ENCODE measurements at regions not wholly inside any gene's neighbourhood (a gene's known extent, or its start where the extent isn't known, plus 50 kb on each side); places are given as distances from the start of the nearest gene placed in this dataset.

GRCh38 chr12:60394665-60395064 lies 798.8 kb downstream of the SLC16A7 start:
- no peak overlapping the region for H3K4me3 Mint-ChIP-seq
- H3K4me1 Mint-ChIP-seq: no peaks in the 10 kb centered on the region
- Histone ChIP-seq H3K79me2 (ENCODE audit: insufficient read depth, low read length) (no peaks in the 10 kb centered on the region), H3K4me2 (replicated peaks; ENCODE audit: extremely low read depth, low read length, poor library complexity, severe bottlenecking) (no peak overlapping the region), H3K4me3 (replicated peaks in 1 of 3; ENCODE audit: low read depth in 2 of 3, low read length in 3 of 3) (no peak overlapping the region), H3K4me1 (ENCODE audit: control insufficient read depth in 1 of 2, insufficient read depth in 2 of 2, low read length in 2 of 2) (no peaks in the 10 kb centered on the region), H3K9ac (ENCODE audit: insufficient read depth, low read length, poor library complexity, severe bottlenecking) (no peak overlapping the region), H3K27ac (ENCODE audit: low read depth in 1 of 2, low read length in 2 of 2) (no peak overlapping the region), H4K20me1 (ENCODE audit: insufficient read depth, low read length) (no peaks in the 10 kb centered on the region), H3K27me3 (ENCODE audit: control insufficient read depth in 2 of 2, insufficient read depth in 2 of 2, low read length in 2 of 2) (no peaks in the 10 kb centered on the region), H3K9me3 (replicated peaks in 1 of 2; ENCODE audit: control insufficient read depth in 1 of 2, insufficient read depth in 1 of 2, low read length in 2 of 2) (peaks cover 0 to 20% of the 10 kb centered on the region in 2 donors), H3K36me3 (replicated peaks in 1 of 2; ENCODE audit: control insufficient read depth in 1 of 2, insufficient read depth in 2 of 2, low read length in 2 of 2) (no peaks in the 10 kb centered on the region), H2AFZ (ENCODE audit: insufficient read depth, low read depth, low read length, poor library complexity, severe bottlenecking) (no peak overlapping the region)
- no peak overlapping the region for H3K27ac Mint-ChIP-seq
- no CpG with 5 or more reads among the region's 2 CpGs for WGBS (ENCODE audit: insufficient coverage)
- TF ChIP-seq, protein P1, sequence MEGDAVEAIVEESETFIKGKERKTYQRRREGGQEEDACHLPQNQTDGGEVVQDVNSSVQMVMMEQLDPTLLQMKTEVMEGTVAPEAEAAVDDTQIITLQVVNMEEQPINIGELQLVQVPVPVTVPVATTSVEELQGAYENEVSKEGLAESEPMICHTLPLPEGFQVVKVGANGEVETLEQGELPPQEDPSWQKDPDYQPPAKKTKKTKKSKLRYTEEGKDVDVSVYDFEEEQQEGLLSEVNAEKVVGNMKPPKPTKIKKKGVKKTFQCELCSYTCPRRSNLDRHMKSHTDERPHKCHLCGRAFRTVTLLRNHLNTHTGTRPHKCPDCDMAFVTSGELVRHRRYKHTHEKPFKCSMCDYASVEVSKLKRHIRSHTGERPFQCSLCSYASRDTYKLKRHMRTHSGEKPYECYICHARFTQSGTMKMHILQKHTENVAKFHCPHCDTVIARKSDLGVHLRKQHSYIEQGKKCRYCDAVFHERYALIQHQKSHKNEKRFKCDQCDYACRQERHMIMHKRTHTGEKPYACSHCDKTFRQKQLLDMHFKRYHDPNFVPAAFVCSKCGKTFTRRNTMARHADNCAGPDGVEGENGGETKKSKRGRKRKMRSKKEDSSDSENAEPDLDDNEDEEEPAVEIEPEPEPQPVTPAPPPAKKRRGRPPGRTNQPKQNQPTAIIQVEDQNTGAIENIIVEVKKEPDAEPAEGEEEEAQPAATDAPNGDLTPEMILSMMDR (IDR thresholded peaks at IDR 0.05): no peak
- intact Hi-C loops (cut with micrococcal nuclease): no loop called here
- no peak for DNase-seq
- H3K9me3 Mint-ChIP-seq: peaks cover 5 to 18% (median 11%) of the 10 kb centered on the region in 7 donors
- H3K36me3 Mint-ChIP-seq: no peaks in the 10 kb centered on the region
- peaks cover 0 to 1% (median 0%) of the 10 kb centered on the region in 3 donors for H3K27me3 Mint-ChIP-seq (ENCODE audit: low read depth in 3 of 3)

- intact Hi-C loops (cut with micrococcal nuclease): no loop called here
- 100% methylated on average over 1 of the region's 1 CpG for WGBS (ENCODE audit: insufficient coverage)
- Histone ChIP-seq H3K4me3 (replicated peaks in 1 of 3; ENCODE audit: low read depth in 2 of 3, low read length in 3 of 3) (no peak overlapping the region), H4K20me1 (ENCODE audit: insufficient read depth, low read length) (no peaks in the 10 kb centered on the region), H3K4me2 (replicated peaks; ENCODE audit: extremely low read depth, low read length, poor library complexity, severe bottlenecking) (no peak overlapping the region), H3K27me3 (ENCODE audit: control insufficient read depth in 2 of 2, insufficient read depth in 2 of 2, low read length in 2 of 2) (no peaks in the 10 kb centered on the region), H3K9me3 (replicated peaks in 1 of 2; ENCODE audit: control insufficient read depth in 1 of 2, insufficient read depth in 1 of 2, low read length in 2 of 2) (peaks cover 0 to 3% of the 10 kb centered on the region in 2 donors), H3K9ac (ENCODE audit: insufficient read depth, low read length, poor library complexity, severe bottlenecking) (no peak overlapping the region), H2AFZ (ENCODE audit: insufficient read depth, low read depth, low read length, poor library complexity, severe bottlenecking) (no peak overlapping the region), H3K27ac (ENCODE audit: low read depth in 1 of 2, low read length in 2 of 2) (no peak overlapping the region), H3K4me1 (ENCODE audit: control insufficient read depth in 1 of 2, insufficient read depth in 2 of 2, low read length in 2 of 2) (no peaks in the 10 kb centered on the region), H3K36me3 (replicated peaks in 1 of 2; ENCODE audit: control insufficient read depth in 1 of 2, insufficient read depth in 2 of 2, low read length in 2 of 2) (no peaks in the 10 kb centered on the region), H3K79me2 (ENCODE audit: insufficient read depth, low read length) (no peaks in the 10 kb centered on the region)
- peaks cover 0 to 11% (median 5%) of the 10 kb centered on the region in 7 donors for H3K9me3 Mint-ChIP-seq
- H3K27me3 Mint-ChIP-seq (ENCODE audit: low read depth in 3 of 3): no peaks in the 10 kb centered on the region
- H3K27ac Mint-ChIP-seq: no peak overlapping the region
- H3K4me3 Mint-ChIP-seq: no peak overlapping the region
- no peak for DNase-seq
- TF ChIP-seq, protein P1 (IDR thresholded peaks at IDR 0.05): no peak
- H3K4me1 Mint-ChIP-seq: no peaks in the 10 kb centered on the region
- H3K36me3 Mint-ChIP-seq: no peaks in the 10 kb centered on the region
These were observed 802.7 kb downstream of the SLC16A7 start for GRCh38 chr12:60398547-60398946.

Data from CD14-positive monocyte (primary cell).